ENCODE measurements at regions not wholly inside any gene's neighbourhood (a gene's known extent, or its start where the extent isn't known, plus 50 kb on each side); places are given as distances from the start of the nearest gene placed in this dataset.

- H3K27me3 ChIP-seq, result no peaks in the 10 kb centered on the region
- H3K4me1 ChIP-seq, result no peaks in the 10 kb centered on the region
- intact Hi-C loops (cut with DNase I), result no loop called here
- H3K4me3 ChIP-seq, result no peak overlapping the region
- DNase-seq (no peak), ATAC-seq (no peak)
- H3K9me3 ChIP-seq, result no peaks in the 10 kb centered on the region
- H3K36me3 ChIP-seq, result no peaks in the 10 kb centered on the region
- TF ChIP-seq CTCF (IDR thresholded peaks at IDR 0.05), result no peak
- no peak overlapping the region for H3K27ac ChIP-seq
Observed at GRCh38 chr5:139740138-139740991, 55.2 kb upstream of the PSD2 start.

GRCh38 chr5:139740992-139741672 is 54.5 kb upstream of the PSD2 start:
- Histone ChIP-seq H3K36me3 (no peaks in the 10 kb centered on the region), H3K4me1 (peaks cover 2% of the 10 kb centered on the region), H3K27me3 (no peaks in the 10 kb centered on the region), H3K27ac (no peak overlapping the region), H3K9me3 (no peaks in the 10 kb centered on the region), H3K4me3 (no peak overlapping the region)
- intact Hi-C loops (cut with DNase I), result no loop called here
- ATAC-seq (no peak), DNase-seq (no peak)
- TF ChIP-seq CTCF (IDR thresholded peaks at IDR 0.05), result no peak

- no peak overlapping the region for H3K27ac ChIP-seq
- peaks cover 6% of the 10 kb centered on the region for H3K27me3 ChIP-seq
- no peaks in the 10 kb centered on the region for H3K36me3 ChIP-seq
- TF ChIP-seq CTCF (IDR thresholded peaks at IDR 0.05), result no peak
- no peak overlapping the region for H3K4me3 ChIP-seq
- intact Hi-C loops (cut with DNase I), result no loop called here
- H3K9me3 ChIP-seq, result no peaks in the 10 kb centered on the region
- DNase-seq, result no peak
- ATAC-seq, result no peak
- H3K4me1 ChIP-seq, result peaks cover 9% of the 10 kb centered on the region
Observed at GRCh38 chr5:139741823-139742172, 53.8 kb upstream of the PSD2 start.

- DNase-seq, result no peak
- Histone ChIP-seq H3K27ac (no peak overlapping the region), H3K4me1 (peaks cover 14% of the 10 kb centered on the region), H3K27me3 (peaks cover 10% of the 10 kb centered on the region), H3K9me3 (no peaks in the 10 kb centered on the region), H3K4me3 (no peak overlapping the region), H3K36me3 (no peaks in the 10 kb centered on the region)
- ATAC-seq, result no peak
- TF ChIP-seq CTCF (IDR thresholded peaks at IDR 0.05), result no peak
- intact Hi-C loops (cut with DNase I), result no loop called here
Observed at GRCh38 chr5:139742173-139742903, 53.3 kb upstream of the PSD2 start.

- no peak for ATAC-seq
- intact Hi-C loops (cut with DNase I), result no loop called here
- Histone ChIP-seq H3K27me3 (peaks cover 16% of the 10 kb centered on the region), H3K27ac (no peak overlapping the region), H3K4me1 (peaks cover 22% of the 10 kb centered on the region), H3K9me3 (no peaks in the 10 kb centered on the region), H3K36me3 (no peaks in the 10 kb centered on the region), H3K4me3 (no peak overlapping the region)
- TF ChIP-seq CTCF (IDR thresholded peaks at IDR 0.05), result no peak
- no peak for DNase-seq
Observed at GRCh38 chr5:139743001-139743771, 52.4 kb upstream of the PSD2 start.

Data from upper lobe of right lung (tissue), 1 donor.